PFSK-1 (cell line): ENCODE measurements at regions not wholly inside any gene's neighbourhood (a gene's known extent, or its start where the extent isn't known, plus 50 kb on each side); places are given as distances from the start of the nearest gene placed in this dataset.

Experiments
- FOXP2 ChIP-seq: optimal IDR thresholded peaks from 2 replicates; pipeline ENCODE3; 2011; ENCODE audit warnings: borderline replicate concordance, control low read depth, inconsistent platforms; ENCODE audit not compliant: insufficient read depth; ENCODE audit errors: extremely low read length, extremely low read depth
- POLR2AphosphoS5 ChIP-seq: IDR thresholded peaks from 2 replicates; pipeline ENCODE4 v1.6.1; 2012; ENCODE audit warnings: low read depth, mild to moderate bottlenecking, control low read depth, low read length, moderate library complexity
- SIN3A ChIP-seq: IDR thresholded peaks from 2 replicates; pipeline ENCODE4 v1.6.1; 2012; ENCODE audit warnings: mild to moderate bottlenecking, low read length, moderate library complexity, borderline replicate concordance; ENCODE audit not compliant: insufficient read depth
- TAF1 ChIP-seq: IDR thresholded peaks from 2 replicates; pipeline ENCODE4 v1.6.1; 2012; ENCODE audit warnings: low read length, control low read depth, borderline replicate concordance; ENCODE audit not compliant: insufficient read depth
- TF ChIP-seq, protein P1 (sequence below), 2 experiments: IDR thresholded peaks; 2 replicates each; pipeline versions ENCODE4 v1.6.1 to v1.8.0; 2011 to 2012; ENCODE audit warnings: low read depth in 2 of 2, low read length in 2 of 2, control low read depth in 1 of 2, inconsistent platforms in 1 of 2, mild to moderate bottlenecking in 1 of 2, moderate library complexity in 1 of 2; ENCODE audit not compliant: insufficient read depth in 1 of 2

GRCh38 chr11:98674390-98674789 lies 346.4 kb upstream of the CNTN5 start:
- TF ChIP-seq, protein P1, sequence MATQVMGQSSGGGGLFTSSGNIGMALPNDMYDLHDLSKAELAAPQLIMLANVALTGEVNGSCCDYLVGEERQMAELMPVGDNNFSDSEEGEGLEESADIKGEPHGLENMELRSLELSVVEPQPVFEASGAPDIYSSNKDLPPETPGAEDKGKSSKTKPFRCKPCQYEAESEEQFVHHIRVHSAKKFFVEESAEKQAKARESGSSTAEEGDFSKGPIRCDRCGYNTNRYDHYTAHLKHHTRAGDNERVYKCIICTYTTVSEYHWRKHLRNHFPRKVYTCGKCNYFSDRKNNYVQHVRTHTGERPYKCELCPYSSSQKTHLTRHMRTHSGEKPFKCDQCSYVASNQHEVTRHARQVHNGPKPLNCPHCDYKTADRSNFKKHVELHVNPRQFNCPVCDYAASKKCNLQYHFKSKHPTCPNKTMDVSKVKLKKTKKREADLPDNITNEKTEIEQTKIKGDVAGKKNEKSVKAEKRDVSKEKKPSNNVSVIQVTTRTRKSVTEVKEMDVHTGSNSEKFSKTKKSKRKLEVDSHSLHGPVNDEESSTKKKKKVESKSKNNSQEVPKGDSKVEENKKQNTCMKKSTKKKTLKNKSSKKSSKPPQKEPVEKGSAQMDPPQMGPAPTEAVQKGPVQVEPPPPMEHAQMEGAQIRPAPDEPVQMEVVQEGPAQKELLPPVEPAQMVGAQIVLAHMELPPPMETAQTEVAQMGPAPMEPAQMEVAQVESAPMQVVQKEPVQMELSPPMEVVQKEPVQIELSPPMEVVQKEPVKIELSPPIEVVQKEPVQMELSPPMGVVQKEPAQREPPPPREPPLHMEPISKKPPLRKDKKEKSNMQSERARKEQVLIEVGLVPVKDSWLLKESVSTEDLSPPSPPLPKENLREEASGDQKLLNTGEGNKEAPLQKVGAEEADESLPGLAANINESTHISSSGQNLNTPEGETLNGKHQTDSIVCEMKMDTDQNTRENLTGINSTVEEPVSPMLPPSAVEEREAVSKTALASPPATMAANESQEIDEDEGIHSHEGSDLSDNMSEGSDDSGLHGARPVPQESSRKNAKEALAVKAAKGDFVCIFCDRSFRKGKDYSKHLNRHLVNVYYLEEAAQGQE (IDR thresholded peaks at IDR 0.05; ENCODE audit: insufficient read depth in 1 of 2, low read depth in 2 of 2, low read length in 2 of 2), result no peak
- TF ChIP-seq POLR2AphosphoS5 (no peak), SIN3A (no peak), FOXP2 (no peak)

DNA sequence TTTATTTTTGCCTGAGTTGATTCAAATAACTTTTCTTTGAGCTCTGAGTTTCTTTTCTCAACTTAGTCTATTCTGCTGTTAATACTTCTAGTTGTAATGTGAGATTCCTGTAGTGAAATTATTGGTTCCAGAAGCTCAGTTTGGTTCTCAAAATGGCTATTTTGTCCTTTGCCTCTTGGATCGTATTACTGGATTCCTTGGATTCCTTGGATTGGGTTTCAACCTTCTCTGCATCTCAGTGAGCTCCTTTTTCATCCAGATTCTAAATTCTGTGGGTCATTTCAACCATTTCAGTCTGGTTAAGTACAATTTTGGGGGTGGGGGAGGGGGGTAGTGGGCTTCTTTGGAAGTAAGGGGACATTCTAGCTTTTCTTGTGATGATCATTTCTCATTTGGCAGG lies 341.1 kb upstream of the CNTN5 start:
- TF ChIP-seq FOXP2 (no peak), TAF1 (no peak), POLR2AphosphoS5 (no peak), SIN3A (no peak)
- TF ChIP-seq, protein P1 (IDR thresholded peaks at IDR 0.05; ENCODE audit: insufficient read depth in 1 of 2, low read depth in 2 of 2, low read length in 2 of 2), result no peak

GRCh38 chr11:98701541-98701940 lies 319.2 kb upstream of the CNTN5 start:
- TF ChIP-seq SIN3A (no peak), POLR2AphosphoS5 (no peak), FOXP2 (no peak), TAF1 (no peak)
- TF ChIP-seq, protein P1 (IDR thresholded peaks at IDR 0.05; ENCODE audit: insufficient read depth in 1 of 2, low read depth in 2 of 2, low read length in 2 of 2), result no peak

DNA sequence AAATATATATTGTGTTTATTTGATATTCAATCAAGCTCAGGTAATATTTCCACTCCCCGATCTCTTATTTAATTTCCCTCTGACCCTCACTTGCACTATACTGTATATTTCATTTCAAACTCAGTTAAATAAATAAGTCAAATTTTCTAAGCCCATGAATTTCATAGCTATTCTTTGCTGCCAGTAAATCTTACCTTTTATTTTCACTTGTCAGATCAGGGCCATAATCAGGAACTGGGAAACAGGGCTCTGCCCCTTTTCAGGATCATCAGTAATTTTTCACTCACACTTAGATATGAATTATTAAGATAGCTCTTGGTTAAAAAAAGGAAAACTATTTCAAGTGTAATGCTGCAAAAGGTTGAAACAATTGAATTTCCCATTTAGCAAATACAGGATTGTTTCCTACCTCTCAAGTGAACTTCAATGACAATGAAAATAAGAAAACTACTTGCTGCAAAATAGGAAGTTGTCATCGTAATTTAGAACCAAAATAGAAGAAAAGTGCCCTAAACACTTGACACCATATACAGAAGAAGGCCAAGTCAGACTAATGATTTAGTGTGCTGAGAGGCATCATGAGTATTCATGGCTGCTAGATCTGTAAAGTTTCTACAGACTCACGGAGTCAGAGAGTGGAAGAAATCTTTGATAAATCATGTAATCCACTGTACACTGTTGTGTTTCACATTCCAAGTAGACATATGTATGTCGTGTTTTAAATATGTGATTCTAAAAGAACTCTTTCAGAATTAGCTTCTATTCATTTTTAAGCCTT lies 316.8 kb upstream of the CNTN5 start:
- TF ChIP-seq TAF1 (no peak), FOXP2 (no peak), SIN3A (no peak), POLR2AphosphoS5 (no peak)
- TF ChIP-seq, protein P1 (IDR thresholded peaks at IDR 0.05; ENCODE audit: insufficient read depth in 1 of 2, low read depth in 2 of 2, low read length in 2 of 2), result no peak

- no peak for TF ChIP-seq SIN3A
- TF ChIP-seq FOXP2, result no peak
- TF ChIP-seq, protein P1 (IDR thresholded peaks at IDR 0.05; ENCODE audit: insufficient read depth in 1 of 2, low read depth in 2 of 2, low read length in 2 of 2), result no peak
- no peak for TF ChIP-seq POLR2AphosphoS5
- no peak for TF ChIP-seq TAF1
These were observed 310.7 kb upstream of the CNTN5 start for GRCh38 chr11:98710026-98710425.
